ENCODE measurements at regions not wholly inside any gene's neighbourhood (a gene's known extent, or its start where the extent isn't known, plus 50 kb on each side); places are given as distances from the start of the nearest gene placed in this dataset.
A peak's percentile ranks its signal among the peaks of the same experiment; 100 is the strongest.

GRCh38 chr4:13109536-13109935 lies 374.6 kb downstream of the RAB28 start:
- ChIA-PET CTCF (ENCODE audit: low intra/inter-chr PET ratio, low total read pairs) (no interaction called here), POLR2A (no interaction called here)
- FAIRE-seq = no peak
- no peaks in the 10 kb centered on the region for H3K79me2 ChIP-seq (ENCODE audit: insufficient read depth, low read length)
- WGBS (ENCODE audit: low lambda C conversion rate) = 38% methylated on average over 1 of the region's 1 CpG
- no peak for ATAC-seq
- H4K20me1 ChIP-seq (ENCODE audit: insufficient read depth, low read length) = no peaks in the 10 kb centered on the region
- intact Hi-C loops (cut with micrococcal nuclease; ENCODE audit: unreplicated experiment) = no loop called here
- BruUV-seq (replicated peaks) = no TSS peak
- H3K9ac ChIP-seq (ENCODE audit: insufficient read depth, low read depth, low read length) = no peak overlapping the region
- H3K27me3 ChIP-seq (ENCODE audit: control insufficient read depth in 1 of 2, insufficient read depth in 2 of 2, low read length in 2 of 2) = no peaks in the 10 kb centered on the region
- H3K4me2 ChIP-seq (ENCODE audit: low read depth, low read length) = no peak overlapping the region
- H2AFZ ChIP-seq (ENCODE audit: low read length) = no peak overlapping the region
- peaks cover 4% of the 10 kb centered on the region; the same call in 1 of the 2 replicates for H3K9me3 ChIP-seq (ENCODE audit: low read length)
- in situ Hi-C loops (cut with HindIII; ENCODE audit: extremely low pct_ligation_motif_present, low pct_unique_long_range_greater_than_20kb) = no loop called here
- TF ChIP-seq FOSL1 (CRISPR knock-in tag; IDR thresholded peaks at IDR 0.05; ENCODE audit: borderline replicate concordance) = no peak
- no peak for TF ChIP-seq MXD3 (CRISPR knock-in tag; IDR thresholded peaks at IDR 0.05)
- no peak for TF ChIP-seq SOX5 (CRISPR knock-in tag; IDR thresholded peaks at IDR 0.05; ENCODE audit: borderline replicate concordance)
- no peak for TF ChIP-seq ZNF382 (CRISPR knock-in tag; IDR thresholded peaks at IDR 0.05; ENCODE audit: borderline replicate concordance)
- no peak for TF ChIP-seq ZKSCAN1 (IDR thresholded peaks at IDR 0.05; ENCODE audit: low read length)
- no peak for TF ChIP-seq NR1H2 (CRISPR knock-in tag; IDR thresholded peaks at IDR 0.05; ENCODE audit: borderline replicate concordance, low read depth)
- H3K27ac ChIP-seq (ENCODE audit: extremely low read length, insufficient read depth, low read length) = no peak overlapping the region
- H3K4me3 ChIP-seq (replicated peaks in 1 of 3; ENCODE audit: insufficient read depth in 1 of 3, low read depth in 2 of 3, low read length in 3 of 3) = no peak overlapping the region
- H3K4me1 ChIP-seq (ENCODE audit: insufficient read depth, low read length) = no peaks in the 10 kb centered on the region
- no peaks in the 10 kb centered on the region for H3K36me3 ChIP-seq (replicated peaks in 1 of 2; ENCODE audit: control insufficient read depth in 1 of 2, insufficient read depth in 2 of 2, low read length in 2 of 2)
- no peak for DNase-seq (ENCODE audit: low spot score)

- CTCF ChIA-PET (ENCODE audit: low intra/inter-chr PET ratio, low total read pairs) = interaction anchor here (1.4 kb wide), 1 partner anchor 256 kb away, joined by 3 read pairs; no protein-coding TSS in a partner anchor
- no TSS peak for BruUV-seq (replicated peaks)
- intact Hi-C loops (cut with micrococcal nuclease; ENCODE audit: unreplicated experiment) = no loop called here
Measured at GRCh38 chr4:13108096-13108495, 376.0 kb downstream of the RAB28 start.

More at GRCh38 chr4:13108096-13108495, 376.0 kb downstream of the RAB28 start:
- POLR2A ChIA-PET = no interaction called here
- no peak for ATAC-seq
- H3K4me3 ChIP-seq (replicated peaks in 1 of 3; ENCODE audit: insufficient read depth in 1 of 3, low read depth in 2 of 3, low read length in 3 of 3) = no peak overlapping the region
- no peak for DNase-seq (ENCODE audit: low spot score)
- H3K4me1 ChIP-seq (ENCODE audit: insufficient read depth, low read length) = no peaks in the 10 kb centered on the region
- TF ChIP-seq ZNF691 (CRISPR knock-in tag; IDR thresholded peaks at IDR 0.05; ENCODE audit: borderline replicate concordance, low read depth) (no peak), ZNF564 (CRISPR knock-in tag; IDR thresholded peaks at IDR 0.05) (peak; percentile 96), ZNF740 (CRISPR knock-in tag; IDR thresholded peaks at IDR 0.05) (no peak)
- H3K27ac ChIP-seq (ENCODE audit: extremely low read length, insufficient read depth, low read length) = no peak overlapping the region
- H4K20me1 ChIP-seq (ENCODE audit: insufficient read depth, low read length) = no peaks in the 10 kb centered on the region
- no peak overlapping the region for H3K4me2 ChIP-seq (ENCODE audit: low read depth, low read length)
- no peak overlapping the region for H3K9ac ChIP-seq (ENCODE audit: insufficient read depth, low read depth, low read length)
- peaks cover 4% of the 10 kb centered on the region; the same call in 1 of the 2 replicates for H3K9me3 ChIP-seq (ENCODE audit: low read length)
- H2AFZ ChIP-seq (ENCODE audit: low read length) = no peak overlapping the region
- no peaks in the 10 kb centered on the region for H3K79me2 ChIP-seq (ENCODE audit: insufficient read depth, low read length)
- no peak for FAIRE-seq
- 63% methylated on average over 1 of the region's 1 CpG for WGBS (ENCODE audit: low lambda C conversion rate)
- in situ Hi-C loops (cut with HindIII; ENCODE audit: extremely low pct_ligation_motif_present, low pct_unique_long_range_greater_than_20kb) = no loop called here
- no peaks in the 10 kb centered on the region for H3K27me3 ChIP-seq (ENCODE audit: control insufficient read depth in 1 of 2, insufficient read depth in 2 of 2, low read length in 2 of 2)
- H3K36me3 ChIP-seq (replicated peaks in 1 of 2; ENCODE audit: control insufficient read depth in 1 of 2, insufficient read depth in 2 of 2, low read length in 2 of 2) = no peaks in the 10 kb centered on the region

Measured in HepG2 (cell line).